Ishikawa (cell line): ENCODE measurements at regions not wholly inside any gene's neighbourhood (a gene's known extent, or its start where the extent isn't known, plus 50 kb on each side); places are given as distances from the start of the nearest gene placed in this dataset.

Experiments
- CEBPB ChIP-seq: IDR thresholded peaks from 2 replicates; pipeline ENCODE4 v1.6.1; 2012
- CREB1 ChIP-seq: IDR thresholded peaks from 2 replicates; pipeline ENCODE4 v1.6.1; 2012; ENCODE audit warnings: low read depth
- EGR1 ChIP-seq: IDR thresholded peaks from 2 replicates; pipeline ENCODE4 v1.6.1; 2012
- EP300 ChIP-seq: IDR thresholded peaks from 2 replicates; pipeline ENCODE4 v1.6.1; 2012; ENCODE audit warnings: borderline replicate concordance
- FOXM1 ChIP-seq: IDR thresholded peaks from 2 replicates; pipeline ENCODE4 v1.6.1; 2012; ENCODE audit warnings: low read depth, borderline replicate concordance
- MAX ChIP-seq: IDR thresholded peaks from 2 replicates; pipeline ENCODE4 v1.6.1; 2012
- NFIC ChIP-seq: IDR thresholded peaks from 2 replicates; pipeline ENCODE4 v1.6.1; 2012
- RAD21 ChIP-seq: IDR thresholded peaks from 2 replicates; pipeline ENCODE4 v1.6.1; 2012; ENCODE audit warnings: low read depth
- REST ChIP-seq: IDR thresholded peaks from 2 replicates; pipeline ENCODE4 v1.6.1; 2012; ENCODE audit warnings: low read depth, mild to moderate bottlenecking
- TAF1 ChIP-seq: IDR thresholded peaks from 2 replicates; pipeline ENCODE4 v1.6.1; 2012; ENCODE audit warnings: low read depth, mild to moderate bottlenecking
- TCF12 ChIP-seq: IDR thresholded peaks from 2 replicates; pipeline ENCODE4 v1.6.1; 2012; ENCODE audit warnings: low read depth
- TEAD4 ChIP-seq: IDR thresholded peaks from 2 replicates; pipeline ENCODE4 v1.6.1; 2012
- USF1 ChIP-seq: IDR thresholded peaks from 2 replicates; pipeline ENCODE4 v1.6.1; 2012
- YY1 ChIP-seq: IDR thresholded peaks from 2 replicates; pipeline ENCODE4 v1.6.1; 2012; ENCODE audit warnings: low read depth
- ZBTB7A ChIP-seq: IDR thresholded peaks from 2 replicates; pipeline ENCODE4 v1.6.1; 2012; ENCODE audit warnings: low read depth

- TF ChIP-seq REST: no peak
- TF ChIP-seq MAX: no peak
- no peak for TF ChIP-seq CREB1
- TF ChIP-seq TAF1: no peak
- TF ChIP-seq RAD21: no peak
- no peak for TF ChIP-seq USF1
- no peak for TF ChIP-seq NFIC
- TF ChIP-seq TEAD4: no peak
- TF ChIP-seq ZBTB7A: no peak
- TF ChIP-seq CEBPB: no peak
- no peak for TF ChIP-seq FOXM1
- TF ChIP-seq EGR1: no peak
- TF ChIP-seq YY1: no peak
- TF ChIP-seq EP300: no peak
These were observed 261.5 kb upstream of the RPL38 start for GRCh38 chr17:73941919-73942530.

GRCh38 chr17:73942703-73943415 lies 260.6 kb upstream of the RPL38 start:
- TF ChIP-seq TCF12: no peak

GRCh38 chr17:73943416-73944110 lies 259.9 kb upstream of the RPL38 start:
- no peak for TF ChIP-seq ZBTB7A
- TF ChIP-seq EP300: no peak
- TF ChIP-seq CEBPB: no peak
- no peak for TF ChIP-seq FOXM1
- no peak for TF ChIP-seq TEAD4
- no peak for TF ChIP-seq YY1
- no peak for TF ChIP-seq NFIC
- no peak for TF ChIP-seq TCF12
- TF ChIP-seq RAD21: no peak
- TF ChIP-seq USF1: no peak
- TF ChIP-seq REST: no peak
- no peak for TF ChIP-seq TAF1

- TF ChIP-seq TEAD4 (no peak), REST (no peak), MAX (no peak), EP300 (no peak), FOXM1 (no peak), CEBPB (no peak), NFIC (no peak), RAD21 (no peak), CREB1 (no peak), TAF1 (no peak), ZBTB7A (no peak), TCF12 (no peak), USF1 (no peak), YY1 (no peak), EGR1 (no peak)
These were observed 259.1 kb upstream of the RPL38 start for GRCh38 chr17:73944366-73944765.
